Kidney (tissue), 13 donors: ENCODE measurements at regions not wholly inside any gene's neighbourhood (a gene's known extent, or its start where the extent isn't known, plus 50 kb on each side); places are given as distances from the start of the nearest gene placed in this dataset.
"Not testable (repeated sequence)": the region's sequence is repeated elsewhere in the genome, so short reads cannot be mapped to it uniquely, and the experiment has no call there.

Source experiments
- DNase-seq, 5 donors: peaks; one replicate each; pipeline ENCODE4 v3.0.0-alpha.2; 2013 to 2020
- FAIRE-seq: peaks from 2 replicates; lab custom pipeline; 2012; peaks lifted over from hg19 to GRCh38; lab: Jason Lieb, UNC
- H3K27ac ChIP-seq, 2 donors: one replicate each; pipeline ENCODE4 v1.7.0; 2013; ENCODE audit warnings: low read depth in 2 of 2, low read length in 2 of 2, inconsistent platforms in 1 of 2
- H3K27me3 ChIP-seq: one replicate; pipeline ENCODE4 v1.7.1; 2013; ENCODE audit warnings: low read length, inconsistent platforms; ENCODE audit not compliant: control insufficient read depth, insufficient read depth
- H3K36me3 ChIP-seq, 3 donors: one replicate each; pipeline versions ENCODE4 v1.7.0 to v1.7.1; 2013; ENCODE audit warnings: low read length in 3 of 3, control low read depth in 1 of 3, inconsistent platforms in 1 of 3; ENCODE audit not compliant: insufficient read depth in 3 of 3, control insufficient read depth in 2 of 3
- H3K4me1 ChIP-seq, 3 donors: one replicate each; pipeline versions ENCODE4 v1.7.0 to v1.7.1; 2013; ENCODE audit warnings: low read length in 3 of 3, inconsistent platforms in 1 of 3, low read depth in 1 of 3; ENCODE audit not compliant: control insufficient read depth in 2 of 3, insufficient read depth in 2 of 3
- H3K4me3 ChIP-seq, 3 donors: one replicate each; pipeline versions ENCODE4 v1.7.0 to v1.8.1; 2013; ENCODE audit warnings: low read length in 3 of 3, control low read depth in 1 of 3, inconsistent platforms in 1 of 3
- H3K9ac ChIP-seq, 3 donors: one replicate each; pipeline versions ENCODE4 v1.7.0 to v1.7.1; 2013; ENCODE audit warnings: low read length in 3 of 3, control low read depth in 1 of 3, inconsistent platforms in 1 of 3
- H3K9me3 ChIP-seq, 3 donors: one replicate each; pipeline versions ENCODE4 v1.7.0 to v1.7.1; 2013; ENCODE audit warnings: low read length in 3 of 3, control low read depth in 1 of 3, inconsistent platforms in 1 of 3; ENCODE audit not compliant: control insufficient read depth in 2 of 3, insufficient read depth in 1 of 3
- intact Hi-C: fragments of 100-400 bp; cut with DNase I; formaldehyde crosslinking; loops from one replicate; pipeline ENCODE4 v1.11.1; 2022
- TF ChIP-seq, protein P1 (sequence below): IDR thresholded peaks from 3 replicates; pipeline ENCODE4 v1.5.1; 2012; ENCODE audit warnings: mild to moderate bottlenecking, moderate library complexity, borderline replicate concordance; ENCODE audit not compliant: insufficient read depth; ENCODE audit errors: extremely low read depth
- donor health status: control.
- donor health status: control.
- donor health status: control.
- donor health status: control.
- donor health status: control.
- donor health status: DM: yes; HTN: yes; CAD: no.
- donor health status: Normal renal cell carcinoma (clear cell type).

DNA sequence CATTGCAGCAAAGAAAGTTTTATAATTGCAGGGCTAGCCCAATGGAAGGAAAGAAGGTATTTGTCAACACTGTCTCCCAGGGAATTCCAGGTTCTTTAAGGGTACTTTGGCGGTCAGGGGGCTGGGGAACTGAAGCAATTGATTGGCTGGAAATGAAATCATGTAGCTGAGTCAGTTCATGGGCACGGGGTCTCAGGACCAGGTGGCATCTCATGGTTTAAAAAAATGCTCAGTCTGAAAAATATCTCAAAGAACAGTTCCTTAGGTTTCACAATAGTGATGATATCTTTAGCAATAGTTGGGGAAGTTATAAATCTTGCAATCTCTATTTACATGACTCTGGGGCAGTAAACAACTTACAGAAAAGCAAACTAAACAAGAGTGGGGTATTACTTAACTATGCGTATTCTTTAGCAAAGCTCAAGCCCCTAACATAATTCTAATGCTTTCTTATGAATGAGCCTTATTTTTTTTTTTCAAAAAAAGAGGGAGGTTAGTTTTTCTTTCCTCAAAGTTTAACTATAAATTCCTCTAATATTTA is 376.9 kb upstream of the NRG3 start:
- intact Hi-C loops: no loop called here
- FAIRE-seq (no peak), DNase-seq (peak in 1 of 5 donors; percentile 5)
- H3K9me3 ChIP-seq: no peaks in the 10 kb centered on the region
- no peak overlapping the region for H3K9ac ChIP-seq
- H3K4me3 ChIP-seq: no peak overlapping the region
- no peaks in the 10 kb centered on the region for H3K4me1 ChIP-seq
- no peak overlapping the region for H3K27ac ChIP-seq
- no peaks in the 10 kb centered on the region for H3K27me3 ChIP-seq
- TF ChIP-seq, protein P1, sequence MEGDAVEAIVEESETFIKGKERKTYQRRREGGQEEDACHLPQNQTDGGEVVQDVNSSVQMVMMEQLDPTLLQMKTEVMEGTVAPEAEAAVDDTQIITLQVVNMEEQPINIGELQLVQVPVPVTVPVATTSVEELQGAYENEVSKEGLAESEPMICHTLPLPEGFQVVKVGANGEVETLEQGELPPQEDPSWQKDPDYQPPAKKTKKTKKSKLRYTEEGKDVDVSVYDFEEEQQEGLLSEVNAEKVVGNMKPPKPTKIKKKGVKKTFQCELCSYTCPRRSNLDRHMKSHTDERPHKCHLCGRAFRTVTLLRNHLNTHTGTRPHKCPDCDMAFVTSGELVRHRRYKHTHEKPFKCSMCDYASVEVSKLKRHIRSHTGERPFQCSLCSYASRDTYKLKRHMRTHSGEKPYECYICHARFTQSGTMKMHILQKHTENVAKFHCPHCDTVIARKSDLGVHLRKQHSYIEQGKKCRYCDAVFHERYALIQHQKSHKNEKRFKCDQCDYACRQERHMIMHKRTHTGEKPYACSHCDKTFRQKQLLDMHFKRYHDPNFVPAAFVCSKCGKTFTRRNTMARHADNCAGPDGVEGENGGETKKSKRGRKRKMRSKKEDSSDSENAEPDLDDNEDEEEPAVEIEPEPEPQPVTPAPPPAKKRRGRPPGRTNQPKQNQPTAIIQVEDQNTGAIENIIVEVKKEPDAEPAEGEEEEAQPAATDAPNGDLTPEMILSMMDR: no peak
- H3K36me3 ChIP-seq: no peaks in the 10 kb centered on the region

DNA sequence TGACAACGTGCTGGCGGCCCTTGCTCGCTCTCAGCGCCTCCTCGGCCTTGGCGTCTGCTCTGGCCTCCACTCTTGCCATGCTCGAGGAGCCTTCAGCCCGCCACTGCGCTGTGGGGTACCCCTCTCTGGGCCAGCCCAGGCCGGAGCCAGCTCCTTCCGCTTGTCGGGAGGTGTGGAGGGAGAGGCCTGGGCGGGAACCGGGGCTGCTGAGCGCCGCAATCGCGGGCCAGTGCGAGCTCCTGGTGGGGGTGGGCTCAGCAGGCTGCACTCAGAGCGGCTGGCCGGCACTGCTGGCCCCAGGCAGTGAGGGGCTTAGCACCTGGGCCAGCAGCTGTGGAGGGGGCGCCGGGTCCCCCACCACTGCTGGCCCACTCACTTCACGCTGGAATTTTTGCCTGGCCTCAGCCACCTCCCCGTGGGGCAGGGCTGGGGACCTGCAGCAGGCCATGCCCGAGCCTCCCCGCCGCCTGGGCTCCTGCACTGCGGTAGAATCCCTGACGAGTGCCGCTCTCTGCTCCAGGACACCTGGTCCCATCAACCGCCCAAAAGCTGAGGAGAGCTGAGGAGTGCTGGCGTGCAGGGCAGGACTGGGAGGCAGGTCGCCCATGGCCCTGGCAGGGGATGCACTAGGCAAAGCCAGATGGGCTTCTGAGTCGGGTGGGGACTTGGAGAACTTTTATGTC is 372.2 kb upstream of the NRG3 start:
- TF ChIP-seq, protein P1: no peak
- intact Hi-C loops: no loop called here
- Histone ChIP-seq H3K9me3 (no peaks in the 10 kb centered on the region), H3K36me3 (no peaks in the 10 kb centered on the region), H3K4me1 (no peaks in the 10 kb centered on the region), H3K4me3 (no peak overlapping the region), H3K9ac (no peak overlapping the region), H3K27me3 (no peaks in the 10 kb centered on the region), H3K27ac (no peak overlapping the region)
- FAIRE-seq (no peak), DNase-seq (peak in 1 of 5 donors; percentile 67)

DNA sequence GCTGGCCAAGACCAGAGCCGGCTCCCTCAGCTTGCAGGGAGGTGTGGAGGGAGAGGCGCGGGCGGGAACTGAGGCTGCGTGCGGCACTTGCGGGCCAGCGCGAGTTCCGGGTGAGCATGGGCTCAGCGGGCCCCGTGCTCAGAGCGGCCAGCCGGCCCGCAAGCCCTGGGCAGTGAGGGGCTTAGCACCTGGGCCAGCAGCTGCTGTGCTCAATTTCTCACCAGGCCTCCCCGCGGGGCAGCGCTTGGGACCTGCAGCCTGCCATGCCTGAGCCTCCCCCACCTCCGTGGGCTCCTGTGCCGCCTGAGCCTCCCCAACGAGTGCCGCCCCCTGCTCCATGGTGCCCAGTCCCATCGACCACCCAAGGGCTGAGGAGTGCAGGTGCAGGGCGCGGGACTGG is 369.2 kb upstream of the NRG3 start:
- DNase-seq, intact Hi-C loops, H3K36me3 ChIP-seq: not testable (repeated sequence)

DNA sequence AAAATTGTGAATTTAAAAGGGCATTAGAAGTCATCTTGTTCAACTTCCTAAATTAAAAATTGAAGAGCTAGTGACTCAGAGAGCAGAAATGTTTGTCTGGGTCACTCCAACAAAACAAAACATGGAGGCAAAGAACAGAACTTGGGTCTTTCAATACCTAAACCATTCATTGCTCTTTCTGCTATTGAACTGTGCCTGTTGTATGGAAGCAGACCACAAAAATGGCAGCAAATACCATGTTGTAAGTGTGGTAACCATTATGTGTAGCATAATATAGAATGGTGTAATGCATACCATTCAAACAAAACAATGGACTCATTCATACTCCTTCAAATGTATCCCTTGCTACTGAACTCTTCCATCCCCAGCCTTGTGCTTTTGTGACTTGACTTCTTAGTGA is 360.2 kb upstream of the NRG3 start:
- no peaks in the 10 kb centered on the region for H3K27me3 ChIP-seq
- H3K27ac ChIP-seq: no peak overlapping the region
- H3K36me3 ChIP-seq: no peaks in the 10 kb centered on the region
- H3K4me3 ChIP-seq: no peak overlapping the region
- H3K9me3 ChIP-seq: no peaks in the 10 kb centered on the region
- FAIRE-seq (no peak), DNase-seq (no peak)
- H3K9ac ChIP-seq: no peak overlapping the region
- intact Hi-C loops: no loop called here
- TF ChIP-seq, protein P1: no peak
- H3K4me1 ChIP-seq: no peaks in the 10 kb centered on the region

More for the DNA sequence above, 369.2 kb upstream of the NRG3 start:
- not testable (repeated sequence) for H3K4me3 ChIP-seq, H3K9ac ChIP-seq, H3K4me1 ChIP-seq, FAIRE-seq, H3K27me3 ChIP-seq, H3K9me3 ChIP-seq, H3K27ac ChIP-seq
